Stimulated activated naive B cell treated with anti-CD40 and anti-IgM and Interleukin-4, amounts not matched to agents 10 μg/mL and 1 μg/mL and 100 μg/mL, for 72 hours (primary cell): ENCODE measurements at regions not wholly inside any gene's neighbourhood (a gene's known extent, or its start where the extent isn't known, plus 50 kb on each side); places are given as distances from the start of the nearest gene placed in this dataset.

Source experiments
- ATAC-seq, 2 donors: fragments of 150-1000 bp; cut with Tn5 transposase; replicated peaks; 2 replicates each; pipeline ENCODE4 v1.10.0; 2021; ENCODE audit warnings: moderate library complexity in 1 of 2
- DNase-seq: peaks from one replicate; pipeline ENCODE4 v3.0.0; 2021
- H3K27ac Mint-ChIP-seq: one replicate; pipeline ENCODE4 v1.8.0; 2022; ENCODE audit warnings: mild to moderate bottlenecking, mixed read lengths
- H3K27me3 Mint-ChIP-seq, 2 donors: one replicate each; pipeline ENCODE4 v1.8.0; 2022; ENCODE audit warnings: mixed read lengths in 2 of 2
- H3K36me3 Mint-ChIP-seq, 2 donors: one replicate each; pipeline ENCODE4 v1.8.0; 2022; ENCODE audit warnings: mixed read lengths in 2 of 2, mild to moderate bottlenecking in 1 of 2
- H3K4me1 Mint-ChIP-seq, 2 donors: one replicate each; pipeline ENCODE4 v1.8.0; 2022; ENCODE audit warnings: mixed read lengths in 2 of 2, mild to moderate bottlenecking in 1 of 2
- H3K4me3 Mint-ChIP-seq, 2 donors: one replicate each; pipeline ENCODE4 v1.8.0; 2022; ENCODE audit warnings: mild to moderate bottlenecking in 2 of 2, mixed read lengths in 2 of 2, moderate library complexity in 1 of 2
- H3K9me3 Mint-ChIP-seq, 2 donors: one replicate each; pipeline ENCODE4 v1.8.0; 2022; ENCODE audit warnings: mixed read lengths in 2 of 2, mild to moderate bottlenecking in 1 of 2

GRCh38 chr7:55624813-55625212, 52.5 kb upstream of the VOPP1 start:
- no peak for ATAC-seq
- Mint-ChIP-seq H3K4me1 (peaks cover 7 to 19% of the 10 kb centered on the region in 2 donors), H3K27me3 (peaks cover 4 to 17% of the 10 kb centered on the region in 2 donors), H3K4me3 (no peak overlapping the region), H3K27ac (no peak overlapping the region), H3K36me3 (no peaks in the 10 kb centered on the region), H3K9me3 (peaks cover under 1 to 4% of the 10 kb centered on the region in 2 donors)
- no peak for DNase-seq

GRCh38 chr7:55623617-55624016, 51.3 kb upstream of the VOPP1 start:
- peaks cover under 1% of the 10 kb centered on the region in 2 donors for H3K36me3 Mint-ChIP-seq
- no peak for DNase-seq

GRCh38 chr7:55622241-55622640, 49.9 kb upstream of the VOPP1 start:
- Mint-ChIP-seq H3K27me3 (peaks cover 10 to 17% of the 10 kb centered on the region in 2 donors), H3K4me1 (peaks cover 0 to 7% of the 10 kb centered on the region in 2 donors), H3K9me3 (peaks cover 11 to 15% of the 10 kb centered on the region in 2 donors), H3K27ac (no peak overlapping the region), H3K4me3 (no peak overlapping the region), H3K36me3 (peaks cover 5% of the 10 kb centered on the region in 2 donors)
- no peak for ATAC-seq
- no peak for DNase-seq

More at GRCh38 chr7:55623617-55624016, 51.3 kb upstream of the VOPP1 start:
- Mint-ChIP-seq H3K4me1 (peaks cover 0 to 7% of the 10 kb centered on the region in 2 donors), H3K27me3 (peaks cover 5 to 11% of the 10 kb centered on the region in 2 donors), H3K9me3 (peaks cover 7 to 9% of the 10 kb centered on the region in 2 donors), H3K27ac (no peak overlapping the region), H3K4me3 (no peak overlapping the region)
- no peak for ATAC-seq
